ENCODE measurements at regions not wholly inside any gene's neighbourhood (a gene's known extent, or its start where the extent isn't known, plus 50 kb on each side); places are given as distances from the start of the nearest gene placed in this dataset.

- Histone ChIP-seq H3K4me2 (ENCODE audit: insufficient read depth, low read length, poor library complexity, severe bottlenecking) (no peak overlapping the region), H3K27ac (replicated peaks; ENCODE audit: low read length) (no peak overlapping the region), H2AFZ (ENCODE audit: low read length) (no peak overlapping the region), H2BK120ac (ENCODE audit: low read depth, low read length) (no peak overlapping the region), H3K9me3 (replicated peaks in 1 of 2; ENCODE audit: control insufficient read depth in 2 of 2, insufficient read depth in 1 of 2, low read depth in 1 of 2, low read length in 2 of 2) (no peaks in the 10 kb centered on the region), H3K4ac (ENCODE audit: low read length) (no peak overlapping the region), H2BK5ac (ENCODE audit: low read length) (no peak overlapping the region), H3K9ac (ENCODE audit: low read depth, low read length, poor library complexity) (no peak overlapping the region), H4K8ac (ENCODE audit: low read depth, low read length) (no peak overlapping the region), H3K79me1 (ENCODE audit: low read depth, low read length) (peaks cover 1% of the 10 kb centered on the region), H2BK12ac (ENCODE audit: low read length) (no peak overlapping the region), H2BK15ac (ENCODE audit: low read length) (no peak overlapping the region), H3K14ac (ENCODE audit: low read length) (no peak overlapping the region), H3K23ac (ENCODE audit: low read depth, low read length, poor library complexity) (no peak overlapping the region), H3K4me3 (ENCODE audit: low read length in 2 of 2) (no peak overlapping the region), H3K36me3 (replicated peaks in 1 of 2; ENCODE audit: control insufficient read depth in 2 of 2, insufficient read depth in 2 of 2, low read length in 2 of 2) (no peaks in the 10 kb centered on the region), H2AK5ac (ENCODE audit: low read depth, low read length) (no peak overlapping the region), H3K27me3 (ENCODE audit: control insufficient read depth in 3 of 3, insufficient read depth in 3 of 3, low read depth in 1 of 3, low read length in 3 of 3) (no peaks in the 10 kb centered on the region), H3K4me1 (ENCODE audit: control insufficient read depth in 2 of 2, insufficient read depth in 1 of 2, low read depth in 1 of 2, low read length in 2 of 2) (no peaks in the 10 kb centered on the region), H4K91ac (ENCODE audit: low read depth, low read length, poor library complexity) (no peak overlapping the region), H3K18ac (ENCODE audit: low read length) (no peak overlapping the region)
- no CpG with 5 or more reads among the region's 4 CpGs for WGBS, 2 donors (ENCODE audit: extremely low coverage in 2 of 2, insufficient read length in 2 of 2, insufficient replicate concordance in 1 of 2)
- DNase-seq (ENCODE audit: low spot score) = no peak
Observed at GRCh38 chr2:51469102-51469501, 437.2 kb upstream of the NRXN1 start.

- Histone ChIP-seq H2BK5ac (ENCODE audit: low read length) (no peak overlapping the region), H3K36me3 (replicated peaks in 1 of 2; ENCODE audit: control insufficient read depth in 2 of 2, insufficient read depth in 2 of 2, low read length in 2 of 2) (no peaks in the 10 kb centered on the region), H4K8ac (ENCODE audit: low read depth, low read length) (no peak overlapping the region), H2BK120ac (ENCODE audit: low read depth, low read length) (no peak overlapping the region), H3K9ac (ENCODE audit: low read depth, low read length, poor library complexity) (no peak overlapping the region), H3K18ac (ENCODE audit: low read length) (no peak overlapping the region), H2BK15ac (ENCODE audit: low read length) (no peak overlapping the region), H3K27ac (replicated peaks; ENCODE audit: low read length) (no peak overlapping the region), H3K4me1 (ENCODE audit: control insufficient read depth in 2 of 2, insufficient read depth in 1 of 2, low read depth in 1 of 2, low read length in 2 of 2) (no peaks in the 10 kb centered on the region), H3K4me3 (ENCODE audit: low read length in 2 of 2) (no peak overlapping the region), H4K91ac (ENCODE audit: low read depth, low read length, poor library complexity) (no peak overlapping the region), H3K27me3 (ENCODE audit: control insufficient read depth in 3 of 3, insufficient read depth in 3 of 3, low read depth in 1 of 3, low read length in 3 of 3) (no peaks in the 10 kb centered on the region), H3K23ac (ENCODE audit: low read depth, low read length, poor library complexity) (no peak overlapping the region), H2AFZ (ENCODE audit: low read length) (no peak overlapping the region), H2AK5ac (ENCODE audit: low read depth, low read length) (no peak overlapping the region), H3K79me1 (ENCODE audit: low read depth, low read length) (no peaks in the 10 kb centered on the region), H2BK12ac (ENCODE audit: low read length) (no peak overlapping the region), H3K14ac (ENCODE audit: low read length) (no peak overlapping the region), H3K4me2 (ENCODE audit: insufficient read depth, low read length, poor library complexity, severe bottlenecking) (no peak overlapping the region), H3K9me3 (replicated peaks in 1 of 2; ENCODE audit: control insufficient read depth in 2 of 2, insufficient read depth in 1 of 2, low read depth in 1 of 2, low read length in 2 of 2) (no peaks in the 10 kb centered on the region), H3K4ac (ENCODE audit: low read length) (no peak overlapping the region)
- no CpG with 5 or more reads among the region's 4 CpGs for WGBS, 2 donors (ENCODE audit: extremely low coverage in 2 of 2, insufficient read length in 2 of 2, insufficient replicate concordance in 1 of 2)
- no peak for DNase-seq (ENCODE audit: low spot score)
Observed at GRCh38 chr2:51465326-51465725, 433.4 kb upstream of the NRXN1 start.

GRCh38 chr2:51454177-51454576, 422.2 kb upstream of the NRXN1 start:
- no peak overlapping the region for H3K9ac ChIP-seq (ENCODE audit: low read depth, low read length, poor library complexity)
- H2BK5ac ChIP-seq (ENCODE audit: low read length) = no peak overlapping the region
- no peak overlapping the region for H3K14ac ChIP-seq (ENCODE audit: low read length)
- no peak overlapping the region for H3K23ac ChIP-seq (ENCODE audit: low read depth, low read length, poor library complexity)
- no peak overlapping the region for H2AK5ac ChIP-seq (ENCODE audit: low read depth, low read length)
- no peak overlapping the region for H2BK120ac ChIP-seq (ENCODE audit: low read depth, low read length)
- no peak overlapping the region for H3K27ac ChIP-seq (replicated peaks; ENCODE audit: low read length)
- no peak overlapping the region for H2BK15ac ChIP-seq (ENCODE audit: low read length)
- no peaks in the 10 kb centered on the region for H3K4me1 ChIP-seq (ENCODE audit: control insufficient read depth in 2 of 2, insufficient read depth in 1 of 2, low read depth in 1 of 2, low read length in 2 of 2)
- H3K18ac ChIP-seq (ENCODE audit: low read length) = no peak overlapping the region
- DNase-seq (ENCODE audit: low spot score) = no peak
- no peaks in the 10 kb centered on the region for H3K27me3 ChIP-seq (ENCODE audit: control insufficient read depth in 3 of 3, insufficient read depth in 3 of 3, low read depth in 1 of 3, low read length in 3 of 3)
- H4K91ac ChIP-seq (ENCODE audit: low read depth, low read length, poor library complexity) = no peak overlapping the region
- no peaks in the 10 kb centered on the region for H3K36me3 ChIP-seq (replicated peaks in 1 of 2; ENCODE audit: control insufficient read depth in 2 of 2, insufficient read depth in 2 of 2, low read length in 2 of 2)
- H3K4ac ChIP-seq (ENCODE audit: low read length) = no peak overlapping the region
- H3K79me1 ChIP-seq (ENCODE audit: low read depth, low read length) = no peaks in the 10 kb centered on the region
- WGBS, 2 donors (ENCODE audit: extremely low coverage in 2 of 2, insufficient read length in 2 of 2, insufficient replicate concordance in 1 of 2) = no CpG with 5 or more reads among the region's 4 CpGs
- H2AFZ ChIP-seq (ENCODE audit: low read length) = no peak overlapping the region
- H3K9me3 ChIP-seq (replicated peaks in 1 of 2; ENCODE audit: control insufficient read depth in 2 of 2, insufficient read depth in 1 of 2, low read depth in 1 of 2, low read length in 2 of 2) = peaks cover 0 to 2% of the 10 kb centered on the region in 2 donors
- H2BK12ac ChIP-seq (ENCODE audit: low read length) = no peak overlapping the region
- no peak overlapping the region for H3K4me3 ChIP-seq (ENCODE audit: low read length in 2 of 2)
- no peak overlapping the region for H3K4me2 ChIP-seq (ENCODE audit: insufficient read depth, low read length, poor library complexity, severe bottlenecking)
- H4K8ac ChIP-seq (ENCODE audit: low read depth, low read length) = no peak overlapping the region

- DNase-seq (ENCODE audit: low spot score) = no peak
- Histone ChIP-seq H3K4me2 (ENCODE audit: insufficient read depth, low read length, poor library complexity, severe bottlenecking) (no peak overlapping the region), H2BK5ac (ENCODE audit: low read length) (no peak overlapping the region), H2AK5ac (ENCODE audit: low read depth, low read length) (no peak overlapping the region), H2BK12ac (ENCODE audit: low read length) (no peak overlapping the region), H3K4ac (ENCODE audit: low read length) (no peak overlapping the region), H3K9ac (ENCODE audit: low read depth, low read length, poor library complexity) (no peak overlapping the region), H4K8ac (ENCODE audit: low read depth, low read length) (no peak overlapping the region), H3K14ac (ENCODE audit: low read length) (no peak overlapping the region), H3K36me3 (replicated peaks in 1 of 2; ENCODE audit: control insufficient read depth in 2 of 2, insufficient read depth in 2 of 2, low read length in 2 of 2) (no peaks in the 10 kb centered on the region), H3K27me3 (ENCODE audit: control insufficient read depth in 3 of 3, insufficient read depth in 3 of 3, low read depth in 1 of 3, low read length in 3 of 3) (no peaks in the 10 kb centered on the region), H3K18ac (ENCODE audit: low read length) (no peak overlapping the region), H3K9me3 (replicated peaks in 1 of 2; ENCODE audit: control insufficient read depth in 2 of 2, insufficient read depth in 1 of 2, low read depth in 1 of 2, low read length in 2 of 2) (peaks cover 0 to 2% of the 10 kb centered on the region in 2 donors), H3K79me1 (ENCODE audit: low read depth, low read length) (no peaks in the 10 kb centered on the region), H3K4me1 (ENCODE audit: control insufficient read depth in 2 of 2, insufficient read depth in 1 of 2, low read depth in 1 of 2, low read length in 2 of 2) (no peaks in the 10 kb centered on the region), H4K91ac (ENCODE audit: low read depth, low read length, poor library complexity) (no peak overlapping the region), H3K4me3 (ENCODE audit: low read length in 2 of 2) (no peak overlapping the region), H3K27ac (replicated peaks; ENCODE audit: low read length) (no peak overlapping the region), H3K23ac (ENCODE audit: low read depth, low read length, poor library complexity) (no peak overlapping the region), H2BK15ac (ENCODE audit: low read length) (no peak overlapping the region), H2BK120ac (ENCODE audit: low read depth, low read length) (no peak overlapping the region), H2AFZ (ENCODE audit: low read length) (no peak overlapping the region)
Observed at GRCh38 chr2:51448911-51449310, 417.0 kb upstream of the NRXN1 start.

Measured in neuronal stem cell (in vitro differentiated cells).